Chondrocyte (in vitro differentiated cells): ENCODE measurements at regions not wholly inside any gene's neighbourhood (a gene's known extent, or its start where the extent isn't known, plus 50 kb on each side); places are given as distances from the start of the nearest gene placed in this dataset.

Source experiments
- DNase-seq: peaks from one replicate; pipeline ENCODE4 v3.0.0; 2021; ENCODE audit warnings: mixed read lengths, low spot score
- H3K27ac Mint-ChIP-seq: one replicate; pipeline ENCODE4 v1.8.0; 2021; ENCODE audit warnings: mild to moderate bottlenecking, moderate library complexity, mixed read lengths; ENCODE audit not compliant: unreplicated experiment
- H3K27me3 Mint-ChIP-seq: 2 replicates; pipeline ENCODE4 v1.8.0; 2021; ENCODE audit warnings: low read depth, mixed read lengths
- H3K36me3 Mint-ChIP-seq: 2 replicates; pipeline ENCODE4 v1.8.0; 2021; ENCODE audit warnings: low read depth, mixed read lengths
- H3K4me1 Mint-ChIP-seq: 2 replicates; pipeline ENCODE4 v1.8.0; 2021; ENCODE audit warnings: low read depth, mild to moderate bottlenecking, mixed read lengths
- H3K4me3 Mint-ChIP-seq: one replicate; pipeline ENCODE4 v1.8.0; 2021; ENCODE audit warnings: mild to moderate bottlenecking, moderate library complexity, mixed read lengths; ENCODE audit not compliant: unreplicated experiment
- H3K9me3 Mint-ChIP-seq: 2 replicates; pipeline ENCODE4 v1.8.0; 2021; ENCODE audit warnings: low read depth, mixed read lengths
- CTCF ChIP-seq: fragments of 200-600 bp; sonication (generic); IDR thresholded peaks from 2 replicates; pipeline ENCODE4 v1.5.0; 2021; ENCODE audit warnings: antibody characterized with exemption, mild to moderate bottlenecking, moderate library complexity

GRCh38 chr18:41034413-41034812 is 920.6 kb upstream of the PIK3C3 start:
- Mint-ChIP-seq H3K9me3 (no peaks in the 10 kb centered on the region), H3K27ac (no peak overlapping the region), H3K4me1 (peaks cover 11% of the 10 kb centered on the region), H3K27me3 (no peaks in the 10 kb centered on the region), H3K36me3 (no peaks in the 10 kb centered on the region), H3K4me3 (no peak overlapping the region)
- TF ChIP-seq CTCF: no peak
- no peak for DNase-seq

- peaks cover 1% of the 10 kb centered on the region for H3K4me1 Mint-ChIP-seq
- H3K4me3 Mint-ChIP-seq: no peak overlapping the region
- no peaks in the 10 kb centered on the region for H3K9me3 Mint-ChIP-seq
- peaks cover 2% of the 10 kb centered on the region for H3K27me3 Mint-ChIP-seq
- no peak overlapping the region for H3K27ac Mint-ChIP-seq
- TF ChIP-seq CTCF: no peak
- no peaks in the 10 kb centered on the region for H3K36me3 Mint-ChIP-seq
- no peak for DNase-seq
Measured at GRCh38 chr18:41025666-41026065, 929.4 kb upstream of the PIK3C3 start.

- no peaks in the 10 kb centered on the region for H3K4me1 Mint-ChIP-seq
- no peak for DNase-seq
- no peak overlapping the region for H3K4me3 Mint-ChIP-seq
- no peak for TF ChIP-seq CTCF
- H3K27ac Mint-ChIP-seq: no peak overlapping the region
- H3K36me3 Mint-ChIP-seq: no peaks in the 10 kb centered on the region
- H3K27me3 Mint-ChIP-seq: peaks cover 2% of the 10 kb centered on the region
- no peaks in the 10 kb centered on the region for H3K9me3 Mint-ChIP-seq
Measured at GRCh38 chr18:41024792-41025191, 930.2 kb upstream of the PIK3C3 start.

GRCh38 chr18:41022484-41022883 is 932.5 kb upstream of the PIK3C3 start:
- TF ChIP-seq CTCF: no peak
- no peaks in the 10 kb centered on the region for H3K4me1 Mint-ChIP-seq
- DNase-seq: no peak
- peaks cover 4% of the 10 kb centered on the region for H3K36me3 Mint-ChIP-seq
- peaks cover 2% of the 10 kb centered on the region for H3K27me3 Mint-ChIP-seq
- no peak overlapping the region for H3K4me3 Mint-ChIP-seq
- no peak overlapping the region for H3K27ac Mint-ChIP-seq
- peaks cover 11% of the 10 kb centered on the region for H3K9me3 Mint-ChIP-seq

GRCh38 chr18:41021089-41021488 is 933.9 kb upstream of the PIK3C3 start:
- no peak for TF ChIP-seq CTCF
- peaks cover 16% of the 10 kb centered on the region for H3K9me3 Mint-ChIP-seq
- H3K4me1 Mint-ChIP-seq: no peaks in the 10 kb centered on the region
- H3K36me3 Mint-ChIP-seq: peaks cover 4% of the 10 kb centered on the region
- no peak overlapping the region for H3K27ac Mint-ChIP-seq
- no peak for DNase-seq
- H3K27me3 Mint-ChIP-seq: peaks cover 2% of the 10 kb centered on the region
- no peak overlapping the region for H3K4me3 Mint-ChIP-seq
